Activated B cell treated with CpG ODN at 0.5 μM for 24 hours (primary cell): ENCODE measurements at regions not wholly inside any gene's neighbourhood (a gene's known extent, or its start where the extent isn't known, plus 50 kb on each side); places are given as distances from the start of the nearest gene placed in this dataset.

Source experiments
- ATAC-seq: fragments of 200-7000 bp; cut with Tn5 transposase; one replicate; pipeline ENCODE4 v1.10.0; 2021; ENCODE audit warnings: low read depth, mild to moderate bottlenecking, moderate library complexity
- CTCF ChIA-PET: fragments of 350-600 bp; sonication (Branson Sonifier 250); formaldehyde crosslinking; loops from one replicate; lab custom pipeline; 2021; ENCODE audit warnings: antibody characterized with exemption; lab: Charles Lee
- POLR2A ChIA-PET: fragments of 350-600 bp; sonication (Branson Sonifier 250); formaldehyde crosslinking; loops from one replicate; lab custom pipeline; 2021; ENCODE audit warnings: antibody characterized with exemption; lab: Charles Lee
- DNase-seq: peaks from one replicate; pipeline ENCODE4 v3.0.0; 2022
- H3K27ac Mint-ChIP-seq: one replicate; pipeline ENCODE4 v1.8.0; 2020; ENCODE audit warnings: mixed read lengths
- H3K27me3 Mint-ChIP-seq: one replicate; pipeline ENCODE4 v1.8.0; 2021; ENCODE audit warnings: mixed read lengths
- H3K36me3 Mint-ChIP-seq: one replicate; pipeline ENCODE4 v1.8.0; 2021; ENCODE audit warnings: low read depth, mixed read lengths
- H3K4me1 Mint-ChIP-seq: one replicate; pipeline ENCODE4 v1.8.0; 2021; ENCODE audit warnings: mixed read lengths
- H3K4me3 Mint-ChIP-seq: one replicate; pipeline ENCODE4 v1.8.0; 2020; ENCODE audit warnings: mild to moderate bottlenecking, mixed read lengths
- H3K9me3 Mint-ChIP-seq: one replicate; pipeline ENCODE4 v1.8.0; 2020; ENCODE audit warnings: mixed read lengths
- CTCF ChIP-seq: fragments of 200-600 bp; IDR thresholded peaks from one replicate; pipeline ENCODE4 v1.8.0; 2022; ENCODE audit warnings: antibody characterized with exemption, mild to moderate bottlenecking
- intact Hi-C: fragments of 100-400 bp; cut with micrococcal nuclease; formaldehyde crosslinking; loops from one replicate; pipeline ENCODE4 v1.15.1; 2024

- no peak overlapping the region for H3K4me3 Mint-ChIP-seq
- no peaks in the 10 kb centered on the region for H3K36me3 Mint-ChIP-seq
- TF ChIP-seq CTCF: no peak
- no peak for DNase-seq
- peaks cover 5% of the 10 kb centered on the region for H3K9me3 Mint-ChIP-seq
- intact Hi-C loops: no loop called here
- CTCF ChIA-PET: no interaction called here
- H3K27ac Mint-ChIP-seq: no peak overlapping the region
- POLR2A ChIA-PET: no interaction called here
- H3K27me3 Mint-ChIP-seq: no peaks in the 10 kb centered on the region
- no peaks in the 10 kb centered on the region for H3K4me1 Mint-ChIP-seq
- no peak for ATAC-seq
Measured at GRCh38 chr16:6576606-6577005, 756.0 kb upstream of the RBFOX1 start.

GRCh38 chr16:6576113-6576512 is 756.5 kb upstream of the RBFOX1 start:
- no peak for DNase-seq
- ChIA-PET POLR2A (no interaction called here), CTCF (no interaction called here)
- Mint-ChIP-seq H3K36me3 (no peaks in the 10 kb centered on the region), H3K4me3 (no peak overlapping the region), H3K9me3 (peaks cover 5% of the 10 kb centered on the region), H3K27ac (no peak overlapping the region), H3K4me1 (no peaks in the 10 kb centered on the region), H3K27me3 (no peaks in the 10 kb centered on the region)
- no peak for ATAC-seq
- intact Hi-C loops: no loop called here
- TF ChIP-seq CTCF: no peak

DNA sequence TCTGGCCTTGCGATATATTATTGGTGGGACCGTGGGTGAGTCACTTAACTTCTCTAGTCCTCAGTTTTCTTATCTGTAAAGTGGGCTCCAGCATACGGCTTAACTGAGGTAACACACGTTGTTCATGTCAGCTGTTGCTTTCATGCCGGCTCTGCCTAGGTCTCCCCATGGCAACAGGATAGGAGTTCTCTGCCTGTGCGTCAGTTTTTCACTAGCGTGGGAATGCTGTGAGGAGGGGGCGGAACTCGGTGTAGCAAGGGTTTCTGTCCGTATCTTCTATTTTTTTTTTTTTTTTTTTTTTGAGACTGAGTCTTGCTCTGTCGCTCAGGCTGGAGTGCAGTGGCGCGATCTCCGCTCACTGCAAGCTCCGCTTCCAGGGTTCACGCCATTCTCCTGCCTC is 758.5 kb upstream of the RBFOX1 start:
- intact Hi-C loops: no loop called here
- no peak for DNase-seq
- no peaks in the 10 kb centered on the region for H3K4me1 Mint-ChIP-seq
- ChIA-PET POLR2A (no interaction called here), CTCF (no interaction called here)
- no peak for TF ChIP-seq CTCF
- H3K36me3 Mint-ChIP-seq: no peaks in the 10 kb centered on the region
- H3K9me3 Mint-ChIP-seq: peaks cover 2% of the 10 kb centered on the region
- H3K4me3 Mint-ChIP-seq: no peak overlapping the region
- H3K27ac Mint-ChIP-seq: no peak overlapping the region
- ATAC-seq: no peak
- H3K27me3 Mint-ChIP-seq: no peaks in the 10 kb centered on the region

DNA sequence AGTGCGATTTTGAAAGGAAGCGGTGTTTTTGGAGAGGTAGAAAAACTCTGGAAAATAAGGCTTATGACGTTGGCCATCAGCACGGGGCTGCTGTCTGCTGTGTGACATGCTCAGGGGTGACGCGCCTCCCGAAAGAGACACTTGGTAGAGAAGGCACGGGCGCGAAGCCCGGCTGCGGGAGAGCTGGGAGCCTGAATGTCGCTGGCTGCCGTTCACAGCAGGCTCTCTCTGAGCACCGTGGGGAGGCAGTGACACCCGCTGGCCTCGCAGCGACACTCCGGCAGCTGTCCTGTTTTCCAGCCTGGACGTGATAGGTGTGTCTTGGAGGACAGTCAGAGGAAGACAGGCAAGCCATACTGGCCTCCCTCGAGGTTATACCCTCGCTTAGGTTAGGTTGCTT is 759.1 kb upstream of the RBFOX1 start:
- peaks cover 2% of the 10 kb centered on the region for H3K9me3 Mint-ChIP-seq
- no peaks in the 10 kb centered on the region for H3K4me1 Mint-ChIP-seq
- intact Hi-C loops: no loop called here
- H3K27ac Mint-ChIP-seq: no peak overlapping the region
- H3K36me3 Mint-ChIP-seq: no peaks in the 10 kb centered on the region
- ATAC-seq: no peak
- no peak overlapping the region for H3K4me3 Mint-ChIP-seq
- no peak for DNase-seq
- POLR2A ChIA-PET: no interaction called here
- CTCF ChIA-PET: no interaction called here
- TF ChIP-seq CTCF: no peak
- H3K27me3 Mint-ChIP-seq: no peaks in the 10 kb centered on the region

- Mint-ChIP-seq H3K27me3 (no peaks in the 10 kb centered on the region), H3K4me1 (no peaks in the 10 kb centered on the region), H3K36me3 (no peaks in the 10 kb centered on the region), H3K27ac (no peak overlapping the region), H3K9me3 (no peaks in the 10 kb centered on the region), H3K4me3 (no peak overlapping the region)
- intact Hi-C loops: loop anchor here (1.0 kb wide), 1 partner anchor 41 kb away; no protein-coding TSS in a partner anchor
- ATAC-seq (no peak), DNase-seq (no peak)
- POLR2A ChIA-PET: no interaction called here
- CTCF ChIA-PET: no interaction called here
- TF ChIP-seq CTCF: no peak
Measured at GRCh38 chr16:6571044-6571443, 761.6 kb upstream of the RBFOX1 start.
